Panc1 (cell line): ENCODE measurements at regions not wholly inside any gene's neighbourhood (a gene's known extent, or its start where the extent isn't known, plus 50 kb on each side); places are given as distances from the start of the nearest gene placed in this dataset.

Experiments
- ATAC-seq: fragments of 200-7000 bp; cut with Tn5 transposase; 2 replicates; pipeline ENCODE4 v1.9.1; 2020; ENCODE audit warnings: mild to moderate bottlenecking, moderate library complexity
- BruUV-seq: library from RNA; stranded (reverse); fragments of 400-500 nt; replicated peaks from 2 replicates; lab custom pipeline; 2021; lab: Mats Ljungman, UMichigan
- CTCF ChIA-PET: fragments of 300-600 bp; sonication (Branson Sonifier 250); formaldehyde crosslinking; loops from one replicate; lab custom pipeline; 2022; ENCODE audit warnings: antibody characterized with exemption; lab: Charles Lee
- POLR2A ChIA-PET: fragments of 300-600 bp; sonication (Branson Sonifier 250); formaldehyde crosslinking; loops from one replicate; lab custom pipeline; 2022; ENCODE audit warnings: antibody characterized with exemption; lab: Charles Lee
- DNase-seq: peaks from one replicate; pipeline ENCODE4 v3.0.0-alpha.2; 2010; ENCODE audit warnings: low read depth, low spot score
- H3K27ac ChIP-seq: 2 replicates; pipeline ENCODE4 v1.5.1; 2011; ENCODE audit warnings: mild to moderate bottlenecking, low read length, inconsistent platforms
- H3K27me3 ChIP-seq: fragments of 200-500 bp; sonication (Bioruptor generic); 2 replicates; pipeline ENCODE4 v1.6.0; 2014; ENCODE audit warnings: low read length, inconsistent platforms; ENCODE audit not compliant: control insufficient read depth, insufficient read depth
- H3K36me3 ChIP-seq: fragments of 200-500 bp; sonication (Bioruptor generic); 2 replicates; pipeline ENCODE4 v1.5.1; 2014; ENCODE audit warnings: inconsistent platforms, mild to moderate bottlenecking, low read length, moderate library complexity; ENCODE audit not compliant: control insufficient read depth, insufficient read depth
- H3K4me1 ChIP-seq: 2 replicates; pipeline ENCODE4 v1.5.1; 2011; ENCODE audit warnings: inconsistent platforms, mild to moderate bottlenecking, low read length, moderate library complexity; ENCODE audit not compliant: control insufficient read depth, insufficient read depth
- H3K4me3 ChIP-seq, 2 experiments: 2 replicates each; pipeline ENCODE4 v1.5.1; 2011 to 2012; ENCODE audit warnings: low read depth in 2 of 2, low read length in 2 of 2, mild to moderate bottlenecking in 2 of 2, inconsistent platforms in 1 of 2, moderate library complexity in 1 of 2
- H3K9me3 ChIP-seq: fragments of 200-500 bp; sonication (Bioruptor generic); 2 replicates; pipeline ENCODE4 v1.5.1; 2014; ENCODE audit warnings: low read depth, mild to moderate bottlenecking, inconsistent platforms, low read length, moderate library complexity; ENCODE audit not compliant: control insufficient read depth, insufficient read depth
- POLR2AphosphoS5 ChIP-seq: IDR thresholded peaks from 2 replicates; pipeline ENCODE4 v1.6.1; 2012; ENCODE audit warnings: mild to moderate bottlenecking, low read depth, low read length, moderate library complexity
- SIN3A ChIP-seq: IDR thresholded peaks from 2 replicates; pipeline ENCODE4 v1.6.1; 2012; ENCODE audit warnings: low read depth, mild to moderate bottlenecking, low read length, moderate library complexity, borderline replicate concordance; ENCODE audit not compliant: insufficient read depth
- TCF7L2 ChIP-seq: IDR thresholded peaks from 2 replicates; pipeline ENCODE4 v1.6.1; 2011; ENCODE audit warnings: mild to moderate bottlenecking, low read depth, low read length, inconsistent platforms
- in situ Hi-C: cut with HindIII; loops from 2 replicates; pipeline ENCODE4 v1.10.0; 2016; ENCODE audit warnings: low sequenced_read_pairs, low pct_unique_long_range_greater_than_20kb
- intact Hi-C: fragments of 100-400 bp; cut with micrococcal nuclease; formaldehyde crosslinking; loops from one replicate; pipeline ENCODE4 v1.10.0; 2022; ENCODE audit not compliant: unreplicated experiment
- TF ChIP-seq, protein P1 (sequence below), 2 experiments: IDR thresholded peaks; 2 replicates each; pipeline ENCODE4 v1.6.1; 2011 to 2012; ENCODE audit warnings: low read depth in 2 of 2, control low read depth in 1 of 2, low read length in 1 of 2, mild to moderate bottlenecking in 1 of 2, moderate library complexity in 1 of 2; ENCODE audit not compliant: insufficient read depth in 1 of 2
- TF ChIP-seq, protein P2 (sequence below): fragments of 450-650 bp; IDR thresholded peaks from 2 replicates; pipeline ENCODE4 v1.5.1; 2017; ENCODE audit warnings: mild to moderate bottlenecking

DNA sequence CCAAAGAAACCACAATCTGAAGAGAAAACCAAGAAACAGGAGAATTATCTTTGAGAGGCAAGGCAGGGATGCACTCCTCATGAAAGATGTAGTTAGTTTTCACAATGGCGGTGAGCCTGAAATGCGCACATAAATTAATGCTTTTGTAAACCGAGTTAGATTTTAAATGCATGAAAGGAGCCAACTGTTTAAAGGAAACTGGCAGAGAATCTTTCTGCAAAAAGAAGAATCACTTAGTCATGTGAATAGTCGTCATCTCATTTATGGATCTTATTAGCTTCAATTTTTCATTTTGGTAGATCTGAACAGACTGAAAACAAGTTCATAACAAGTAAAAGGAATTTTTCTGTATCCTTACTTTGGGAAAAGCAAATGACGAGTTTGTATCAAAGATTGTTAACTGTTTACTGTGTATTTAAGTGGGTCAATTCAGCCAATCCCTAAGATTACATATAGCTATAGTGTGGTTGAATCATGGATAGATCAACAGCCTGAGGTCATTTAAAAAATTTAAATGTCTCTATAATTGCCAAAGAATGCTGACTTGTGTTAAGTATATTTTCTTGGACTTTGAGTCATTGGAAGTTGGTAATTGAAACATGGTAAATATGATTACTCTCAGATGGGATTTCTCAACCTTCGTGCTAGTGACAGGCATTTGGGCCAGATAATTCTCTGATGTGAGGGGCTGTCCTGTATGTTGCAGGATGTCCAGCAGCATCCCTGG, 226.6 kb upstream of the KAZN start:
- Histone ChIP-seq H3K9me3 (no peaks in the 10 kb centered on the region), H3K36me3 (no peaks in the 10 kb centered on the region), H3K27me3 (0 out of 2 replicates have a peak, but pooled peaks cover 2% of the 10 kb centered on the region), H3K4me1 (no peaks in the 10 kb centered on the region), H3K4me3 (no peak overlapping the region), H3K27ac (no peak overlapping the region)
- ChIA-PET CTCF (no interaction called here), POLR2A (no interaction called here)
- DNase-seq = no peak
- no peak for ATAC-seq
- in situ Hi-C loops = no loop called here
- TF ChIP-seq, protein P1, sequence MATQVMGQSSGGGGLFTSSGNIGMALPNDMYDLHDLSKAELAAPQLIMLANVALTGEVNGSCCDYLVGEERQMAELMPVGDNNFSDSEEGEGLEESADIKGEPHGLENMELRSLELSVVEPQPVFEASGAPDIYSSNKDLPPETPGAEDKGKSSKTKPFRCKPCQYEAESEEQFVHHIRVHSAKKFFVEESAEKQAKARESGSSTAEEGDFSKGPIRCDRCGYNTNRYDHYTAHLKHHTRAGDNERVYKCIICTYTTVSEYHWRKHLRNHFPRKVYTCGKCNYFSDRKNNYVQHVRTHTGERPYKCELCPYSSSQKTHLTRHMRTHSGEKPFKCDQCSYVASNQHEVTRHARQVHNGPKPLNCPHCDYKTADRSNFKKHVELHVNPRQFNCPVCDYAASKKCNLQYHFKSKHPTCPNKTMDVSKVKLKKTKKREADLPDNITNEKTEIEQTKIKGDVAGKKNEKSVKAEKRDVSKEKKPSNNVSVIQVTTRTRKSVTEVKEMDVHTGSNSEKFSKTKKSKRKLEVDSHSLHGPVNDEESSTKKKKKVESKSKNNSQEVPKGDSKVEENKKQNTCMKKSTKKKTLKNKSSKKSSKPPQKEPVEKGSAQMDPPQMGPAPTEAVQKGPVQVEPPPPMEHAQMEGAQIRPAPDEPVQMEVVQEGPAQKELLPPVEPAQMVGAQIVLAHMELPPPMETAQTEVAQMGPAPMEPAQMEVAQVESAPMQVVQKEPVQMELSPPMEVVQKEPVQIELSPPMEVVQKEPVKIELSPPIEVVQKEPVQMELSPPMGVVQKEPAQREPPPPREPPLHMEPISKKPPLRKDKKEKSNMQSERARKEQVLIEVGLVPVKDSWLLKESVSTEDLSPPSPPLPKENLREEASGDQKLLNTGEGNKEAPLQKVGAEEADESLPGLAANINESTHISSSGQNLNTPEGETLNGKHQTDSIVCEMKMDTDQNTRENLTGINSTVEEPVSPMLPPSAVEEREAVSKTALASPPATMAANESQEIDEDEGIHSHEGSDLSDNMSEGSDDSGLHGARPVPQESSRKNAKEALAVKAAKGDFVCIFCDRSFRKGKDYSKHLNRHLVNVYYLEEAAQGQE (IDR thresholded peaks at IDR 0.05; ENCODE audit: insufficient read depth in 1 of 2, low read depth in 2 of 2, low read length in 1 of 2) = no peak
- TF ChIP-seq, protein P2, sequence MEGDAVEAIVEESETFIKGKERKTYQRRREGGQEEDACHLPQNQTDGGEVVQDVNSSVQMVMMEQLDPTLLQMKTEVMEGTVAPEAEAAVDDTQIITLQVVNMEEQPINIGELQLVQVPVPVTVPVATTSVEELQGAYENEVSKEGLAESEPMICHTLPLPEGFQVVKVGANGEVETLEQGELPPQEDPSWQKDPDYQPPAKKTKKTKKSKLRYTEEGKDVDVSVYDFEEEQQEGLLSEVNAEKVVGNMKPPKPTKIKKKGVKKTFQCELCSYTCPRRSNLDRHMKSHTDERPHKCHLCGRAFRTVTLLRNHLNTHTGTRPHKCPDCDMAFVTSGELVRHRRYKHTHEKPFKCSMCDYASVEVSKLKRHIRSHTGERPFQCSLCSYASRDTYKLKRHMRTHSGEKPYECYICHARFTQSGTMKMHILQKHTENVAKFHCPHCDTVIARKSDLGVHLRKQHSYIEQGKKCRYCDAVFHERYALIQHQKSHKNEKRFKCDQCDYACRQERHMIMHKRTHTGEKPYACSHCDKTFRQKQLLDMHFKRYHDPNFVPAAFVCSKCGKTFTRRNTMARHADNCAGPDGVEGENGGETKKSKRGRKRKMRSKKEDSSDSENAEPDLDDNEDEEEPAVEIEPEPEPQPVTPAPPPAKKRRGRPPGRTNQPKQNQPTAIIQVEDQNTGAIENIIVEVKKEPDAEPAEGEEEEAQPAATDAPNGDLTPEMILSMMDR = no peak
- TF ChIP-seq POLR2AphosphoS5 = no peak
- TF ChIP-seq TCF7L2 = no peak
- BruUV-seq = no TSS peak
- intact Hi-C loops = no loop called here

DNA sequence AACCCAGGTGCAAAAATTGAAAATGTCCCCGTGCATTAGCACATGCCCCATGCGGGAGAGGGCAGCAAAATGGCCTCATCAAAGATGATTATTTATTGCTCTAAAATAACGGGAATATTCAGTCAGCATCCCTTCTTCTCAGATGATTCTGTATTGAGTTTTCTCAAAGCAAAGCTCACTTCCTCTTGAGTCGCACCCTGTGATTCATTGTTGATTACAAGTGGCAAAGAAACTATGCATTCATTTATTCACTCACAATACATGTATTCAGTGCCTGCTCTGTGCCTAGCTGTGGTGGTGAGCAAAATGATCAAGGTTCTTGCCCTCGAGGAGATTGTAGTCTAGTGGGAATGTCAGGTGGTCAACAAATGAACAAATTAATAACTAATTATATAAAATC, 226.0 kb upstream of the KAZN start:
- POLR2A ChIA-PET = no interaction called here
- TF ChIP-seq, protein P1 (IDR thresholded peaks at IDR 0.05; ENCODE audit: insufficient read depth in 1 of 2, low read depth in 2 of 2, low read length in 1 of 2) = no peak
- TF ChIP-seq POLR2AphosphoS5 = no peak
- no peak for TF ChIP-seq TCF7L2
- TF ChIP-seq SIN3A = no peak
- TF ChIP-seq, protein P2 = no peak
- Histone ChIP-seq H3K4me1 (no peaks in the 10 kb centered on the region), H3K27ac (no peak overlapping the region), H3K27me3 (0 out of 2 replicates have a peak, but pooled peaks cover 2% of the 10 kb centered on the region), H3K36me3 (no peaks in the 10 kb centered on the region), H3K9me3 (no peaks in the 10 kb centered on the region), H3K4me3 (no peak overlapping the region)
- in situ Hi-C loops (no loop called here), intact Hi-C loops (no loop called here)
- ATAC-seq (no peak), DNase-seq (no peak)
- CTCF ChIA-PET = no interaction called here
- no TSS peak for BruUV-seq
